HG03565 (cell line): ENCODE measurements at regions not wholly inside any gene's neighbourhood (a gene's known extent, or its start where the extent isn't known, plus 50 kb on each side); places are given as distances from the start of the nearest gene placed in this dataset.
"Not testable (repeated sequence)": the region's sequence is repeated elsewhere in the genome, so short reads cannot be mapped to it uniquely, and the experiment has no call there.

Experiments
- ATAC-seq: cut with Tn5 transposase; IDR thresholded peaks from one replicate; pipeline ENCODE4 v1.9.1; 2021; ENCODE audit warnings: mild to moderate bottlenecking, moderate library complexity; ENCODE audit not compliant: unreplicated experiment

- ATAC-seq, result no peak
These were observed 163.5 kb downstream of the CDH19 start for GRCh38 chr18:66440433-66440832.

- no peak for ATAC-seq
These were observed 164.2 kb downstream of the CDH19 start for GRCh38 chr18:66439670-66440069.

GRCh38 chr18:66438711-66439536 lies 165.0 kb downstream of the CDH19 start:
- ATAC-seq, result no peak

- ATAC-seq, result no peak
These were observed 171.3 kb downstream of the CDH19 start for GRCh38 chr18:66432636-66433035.

GRCh38 chr18:66428795-66429194 lies 175.1 kb downstream of the CDH19 start:
- ATAC-seq, result no peak

GRCh38 chr18:66419400-66419799 lies 184.5 kb downstream of the CDH19 start:
- ATAC-seq, result no peak

- ATAC-seq, result no peak
These were observed 193.2 kb downstream of the CDH19 start for GRCh38 chr18:66410692-66411091.

- no peak for ATAC-seq
These were observed 208.1 kb downstream of the CDH19 start for GRCh38 chr18:66395671-66396218.

- no peak for ATAC-seq
These were observed 210.4 kb downstream of the CDH19 start for GRCh38 chr18:66393463-66393862.

GRCh38 chr18:66377291-66377690 lies 226.6 kb downstream of the CDH19 start:
- no peak for ATAC-seq

- ATAC-seq, result not testable (repeated sequence)
These were observed 228.5 kb downstream of the CDH19 start for GRCh38 chr18:66375391-66375790.

- no peak for ATAC-seq
These were observed 256.9 kb downstream of the CDH19 start for GRCh38 chr18:66346833-66347588.

- ATAC-seq, result no peak
These were observed 259.7 kb downstream of the CDH19 start for GRCh38 chr18:66344227-66344626.

- no peak for ATAC-seq
These were observed 261.3 kb downstream of the CDH19 start for GRCh38 chr18:66342577-66342976.

- no peak for ATAC-seq
These were observed 269.4 kb downstream of the CDH19 start for GRCh38 chr18:66334534-66334933.

GRCh38 chr18:66329716-66330115 lies 274.2 kb downstream of the CDH19 start:
- ATAC-seq, result no peak

- no peak for ATAC-seq
These were observed 275.5 kb downstream of the CDH19 start for GRCh38 chr18:66328296-66328878.

GRCh38 chr18:66325251-66325650 lies 278.6 kb downstream of the CDH19 start:
- ATAC-seq, result no peak

GRCh38 chr18:66324616-66325015 lies 279.3 kb downstream of the CDH19 start:
- ATAC-seq, result no peak

- ATAC-seq, result no peak
These were observed 286.4 kb downstream of the CDH19 start for GRCh38 chr18:66317243-66318090.

GRCh38 chr18:66316701-66317100 lies 287.2 kb downstream of the CDH19 start:
- no peak for ATAC-seq
